GM12878 (cell line): ENCODE measurements at regions not wholly inside any gene's neighbourhood (a gene's known extent, or its start where the extent isn't known, plus 50 kb on each side); places are given as distances from the start of the nearest gene placed in this dataset.

Experiments used
- ESRRA ChIP-seq: IDR thresholded peaks from 2 replicates; pipeline ENCODE4 v1.6.1; 2012; ENCODE audit warnings: mild to moderate bottlenecking, low read length, improper control_type of control experiment
- RFX5 ChIP-seq: IDR thresholded peaks from 2 replicates; pipeline ENCODE4 v1.6.1; 2011; ENCODE audit warnings: low read depth, low read length, improper control_type of control experiment
- SREBF1 ChIP-seq: IDR thresholded peaks from 2 replicates; pipeline ENCODE4 v1.6.1; 2012; ENCODE audit warnings: mild to moderate bottlenecking, low read length
- TF ChIP-seq, protein P1 (sequence below): IDR thresholded peaks from 2 replicates; pipeline ENCODE4 v1.6.1; 2012; ENCODE audit warnings: low read depth, low read length, improper control_type of control experiment
- TF ChIP-seq, protein P2 (sequence below), 3 experiments: IDR thresholded peaks in 2 of 3; conservative IDR thresholded peaks in 1 of 3; 2 replicates each; pipeline ENCODE4 v1.5.1; 2011; ENCODE audit warnings: low read depth in 3 of 3, low read length in 3 of 3, mild to moderate bottlenecking in 3 of 3, control low read depth in 2 of 3, moderate library complexity in 2 of 3, inconsistent platforms in 1 of 3, mixed read lengths in 1 of 3; ENCODE audit not compliant: control insufficient read depth in 2 of 3, insufficient read depth in 1 of 3; ENCODE audit errors: extremely low read depth in 1 of 3

DNA sequence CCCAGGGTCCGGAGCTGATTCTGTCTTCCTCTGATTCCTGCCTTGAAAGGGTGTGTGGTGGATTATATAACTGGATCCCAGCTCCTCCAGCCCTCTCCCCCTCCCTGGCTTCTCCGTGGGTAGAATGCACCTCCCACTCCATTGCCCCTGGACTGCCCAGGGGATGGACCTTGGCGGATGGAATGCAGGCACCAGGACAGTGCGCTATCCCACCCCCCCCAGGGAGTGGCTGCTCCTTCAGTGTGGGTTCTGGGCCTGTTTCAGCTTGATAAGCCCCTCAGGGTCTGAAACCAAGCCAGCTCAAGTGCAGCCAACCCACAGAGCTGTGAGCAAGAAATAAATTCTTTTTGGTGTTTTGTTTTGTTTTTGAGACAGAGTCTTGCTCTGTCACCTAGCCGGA is 112.4 kb upstream of the TMEM132D start:
- TF ChIP-seq, protein P1, sequence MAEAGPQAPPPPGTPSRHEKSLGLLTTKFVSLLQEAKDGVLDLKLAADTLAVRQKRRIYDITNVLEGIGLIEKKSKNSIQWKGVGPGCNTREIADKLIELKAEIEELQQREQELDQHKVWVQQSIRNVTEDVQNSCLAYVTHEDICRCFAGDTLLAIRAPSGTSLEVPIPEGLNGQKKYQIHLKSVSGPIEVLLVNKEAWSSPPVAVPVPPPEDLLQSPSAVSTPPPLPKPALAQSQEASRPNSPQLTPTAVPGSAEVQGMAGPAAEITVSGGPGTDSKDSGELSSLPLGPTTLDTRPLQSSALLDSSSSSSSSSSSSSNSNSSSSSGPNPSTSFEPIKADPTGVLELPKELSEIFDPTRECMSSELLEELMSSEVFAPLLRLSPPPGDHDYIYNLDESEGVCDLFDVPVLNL = no peak
- TF ChIP-seq RFX5 = no peak
- no peak for TF ChIP-seq SREBF1
- TF ChIP-seq, protein P2, sequence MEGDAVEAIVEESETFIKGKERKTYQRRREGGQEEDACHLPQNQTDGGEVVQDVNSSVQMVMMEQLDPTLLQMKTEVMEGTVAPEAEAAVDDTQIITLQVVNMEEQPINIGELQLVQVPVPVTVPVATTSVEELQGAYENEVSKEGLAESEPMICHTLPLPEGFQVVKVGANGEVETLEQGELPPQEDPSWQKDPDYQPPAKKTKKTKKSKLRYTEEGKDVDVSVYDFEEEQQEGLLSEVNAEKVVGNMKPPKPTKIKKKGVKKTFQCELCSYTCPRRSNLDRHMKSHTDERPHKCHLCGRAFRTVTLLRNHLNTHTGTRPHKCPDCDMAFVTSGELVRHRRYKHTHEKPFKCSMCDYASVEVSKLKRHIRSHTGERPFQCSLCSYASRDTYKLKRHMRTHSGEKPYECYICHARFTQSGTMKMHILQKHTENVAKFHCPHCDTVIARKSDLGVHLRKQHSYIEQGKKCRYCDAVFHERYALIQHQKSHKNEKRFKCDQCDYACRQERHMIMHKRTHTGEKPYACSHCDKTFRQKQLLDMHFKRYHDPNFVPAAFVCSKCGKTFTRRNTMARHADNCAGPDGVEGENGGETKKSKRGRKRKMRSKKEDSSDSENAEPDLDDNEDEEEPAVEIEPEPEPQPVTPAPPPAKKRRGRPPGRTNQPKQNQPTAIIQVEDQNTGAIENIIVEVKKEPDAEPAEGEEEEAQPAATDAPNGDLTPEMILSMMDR (IDR thresholded peaks at IDR 0.05 in 2 of 3, conservative IDR thresholded peaks at IDR 0.05 in 1 of 3; ENCODE audit: control insufficient read depth in 2 of 3, extremely low read depth in 1 of 3, insufficient read depth in 1 of 3, low read depth in 3 of 3, low read length in 3 of 3) = no peak
- no peak for TF ChIP-seq ESRRA
